Activated CD4-positive, alpha-beta T cell treated with anti-CD3 and anti-CD28 coated beads, Interleukin-2, Interleukin-6, amounts not matched to agents 100 ng/mL and 50 ng/mL, durations not matched to agents 16 hours and 8 hours (primary cell): ENCODE measurements at regions not wholly inside any gene's neighbourhood (a gene's known extent, or its start where the extent isn't known, plus 50 kb on each side); places are given as distances from the start of the nearest gene placed in this dataset.

ENCODE experiments used
- DNase-seq: peaks from one replicate; pipeline ENCODE4 v3.0.0-alpha.2; 2020

DNA sequence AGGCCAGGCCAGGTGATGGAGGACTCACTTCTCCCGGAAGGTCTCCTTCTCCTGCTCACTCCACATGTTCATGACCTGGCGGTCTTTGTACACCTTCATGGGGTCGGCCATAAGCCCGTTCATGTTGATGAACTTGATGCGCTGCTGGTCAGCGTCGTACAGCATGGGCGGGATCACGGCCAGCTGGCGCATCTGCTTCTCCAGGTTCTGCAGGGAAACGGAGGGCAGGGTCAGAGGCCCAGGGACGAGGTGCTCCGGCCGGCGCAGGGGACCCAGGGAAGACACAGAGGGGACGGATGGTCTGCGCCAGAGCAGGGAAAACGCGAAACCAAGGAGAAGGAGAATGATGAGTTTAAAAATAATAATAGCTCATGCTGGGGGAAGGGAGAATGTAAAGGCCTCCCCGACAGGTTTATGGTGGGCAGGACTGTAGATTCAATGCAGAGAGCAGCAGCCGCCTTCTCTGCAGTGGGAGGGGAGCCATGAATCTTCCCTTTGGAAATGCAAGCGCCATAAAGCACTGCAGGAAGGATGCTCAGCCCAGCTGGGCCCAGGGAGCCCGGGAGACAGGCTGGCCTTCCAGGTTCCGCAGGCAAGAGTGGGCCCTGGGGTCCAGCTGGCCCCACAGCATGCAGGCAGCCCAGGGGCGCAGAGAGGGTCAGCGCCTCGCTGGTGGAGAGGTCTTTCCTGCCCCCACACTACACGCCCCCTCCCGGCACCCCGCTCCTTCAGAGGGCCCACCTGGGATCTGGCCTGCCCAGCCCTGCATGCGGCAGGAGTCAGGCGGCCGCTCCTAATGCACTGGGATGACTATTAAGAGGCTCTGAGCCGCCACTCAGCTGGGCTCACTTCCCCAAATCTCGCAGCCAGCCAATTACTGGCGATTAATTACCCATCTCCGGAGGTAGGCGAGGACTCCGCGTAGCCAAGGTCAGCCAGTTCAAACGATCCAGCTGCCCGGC, 132.0 kb downstream of the RFLNA start:
- DNase-seq, result no peak

DNA sequence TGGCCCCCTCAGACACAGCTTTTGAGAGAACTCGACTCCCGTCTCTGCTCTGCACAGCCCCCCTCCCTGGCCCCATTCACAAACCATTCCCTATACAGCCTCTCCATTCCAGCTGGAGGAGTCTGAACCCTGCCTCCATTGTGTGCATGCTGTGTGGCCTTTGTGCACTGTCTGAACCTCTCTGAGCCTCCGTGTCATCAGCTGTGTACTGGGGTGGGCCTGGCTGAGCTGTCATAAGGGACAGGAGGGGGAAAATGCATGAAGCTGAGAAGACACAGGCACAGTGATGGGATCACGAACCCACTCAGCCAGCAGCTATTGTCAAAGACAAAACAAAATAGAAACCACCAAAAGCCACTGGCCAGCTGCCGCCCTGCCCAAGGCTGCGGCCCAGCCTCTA, 130.8 kb downstream of the RFLNA start:
- DNase-seq, result no peak

DNA sequence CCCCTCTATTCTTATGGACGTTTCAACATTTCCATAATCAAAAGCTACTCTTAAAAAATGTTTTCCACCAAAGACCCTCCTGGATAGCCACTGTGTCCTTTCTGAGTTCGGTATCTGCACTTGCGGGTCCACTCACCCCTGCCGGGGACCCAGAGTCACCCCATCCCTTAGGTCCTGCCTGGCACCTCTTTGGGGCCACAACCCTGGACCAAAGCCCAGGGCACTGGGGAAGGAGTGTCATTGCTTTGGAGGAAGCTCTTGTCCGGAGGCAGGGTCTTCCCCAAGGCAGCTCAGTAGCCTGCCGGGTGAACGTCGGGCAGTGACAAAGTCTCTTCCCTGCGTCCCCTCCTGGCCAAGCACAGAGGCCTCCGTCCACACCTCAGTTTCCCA, 129.6 kb downstream of the RFLNA start:
- no peak for DNase-seq

DNA sequence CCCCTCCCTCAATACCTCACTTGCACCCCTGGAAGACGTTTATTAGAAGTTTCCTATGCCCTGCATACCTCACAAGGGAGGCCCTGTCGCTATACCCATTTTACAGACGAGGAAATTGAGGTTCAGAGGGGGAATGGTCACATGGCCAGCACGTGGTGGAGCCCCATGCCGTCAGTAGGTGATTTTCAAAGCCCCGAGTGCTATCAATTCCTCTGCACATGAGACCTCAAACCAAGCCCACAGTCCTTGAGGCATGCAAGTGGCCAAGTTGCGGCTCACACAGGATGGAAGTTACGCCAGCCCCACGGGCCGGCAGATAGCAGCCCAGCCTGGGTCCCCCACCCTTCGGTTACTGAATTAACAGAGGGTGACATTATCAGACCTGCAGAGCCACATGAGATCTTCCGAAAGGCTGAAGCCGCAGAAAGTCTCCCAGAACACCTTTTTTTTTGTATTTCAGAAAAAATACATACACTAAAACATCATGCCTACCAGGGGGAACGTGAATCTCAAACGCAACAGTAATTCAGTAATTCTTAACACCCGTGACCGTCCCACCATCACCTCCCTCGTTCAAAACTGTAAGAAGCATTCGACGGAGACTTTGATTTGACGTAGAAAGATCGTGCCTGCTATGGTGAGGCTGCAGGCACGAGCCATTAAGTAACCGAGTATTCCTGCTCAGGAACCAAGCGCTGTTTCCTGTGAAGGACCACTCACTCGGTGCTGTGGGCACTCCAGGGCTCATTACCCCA, 129.0 kb downstream of the RFLNA start:
- no peak for DNase-seq

DNA sequence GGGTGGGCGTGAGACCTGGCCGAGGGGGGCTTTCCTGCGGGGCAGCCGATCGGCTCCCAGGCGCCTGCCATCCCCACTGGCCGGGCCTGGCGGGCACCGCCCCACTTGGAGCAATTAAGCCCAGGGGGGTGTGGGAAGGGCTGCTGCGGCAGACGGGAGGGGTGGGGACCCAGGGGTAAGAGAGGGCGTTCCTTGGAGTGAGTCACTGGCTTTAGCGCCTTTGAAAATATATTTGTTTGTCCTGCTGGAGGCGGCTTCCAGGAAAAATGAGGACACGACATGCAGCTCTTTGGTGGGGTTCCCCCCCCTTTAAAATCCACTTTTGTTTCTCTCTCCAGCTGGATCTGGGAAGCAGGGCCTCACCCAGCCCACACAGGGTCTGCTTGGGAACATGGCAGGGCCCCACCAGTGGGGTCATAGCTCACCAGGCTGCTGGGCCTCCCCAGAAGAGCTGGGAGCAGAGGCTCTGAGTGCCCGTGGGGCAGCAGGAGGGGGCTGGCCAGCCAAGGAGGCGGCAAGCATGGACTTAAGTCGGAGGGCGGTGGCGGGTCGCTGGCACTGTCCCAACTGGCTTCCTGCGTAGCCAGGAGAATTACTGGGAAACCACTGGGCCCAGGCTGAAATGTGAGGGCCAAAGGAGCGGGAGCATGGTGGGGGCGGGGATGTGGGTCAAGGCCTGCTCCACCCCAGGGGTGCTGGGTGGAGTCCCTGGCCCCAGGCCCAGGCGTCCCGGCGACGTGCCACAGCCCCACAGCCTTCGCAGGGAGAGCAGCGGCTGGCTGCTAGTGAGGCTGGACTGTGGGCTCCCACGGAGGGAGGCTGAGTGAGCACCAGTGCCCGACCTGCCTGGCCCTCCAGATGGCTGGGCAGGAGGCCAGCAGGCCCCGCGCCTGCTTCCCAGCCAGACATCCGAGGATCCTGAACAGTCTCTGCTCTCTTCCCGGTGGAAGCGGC, 128.0 kb downstream of the RFLNA start:
- DNase-seq, result no peak

DNA sequence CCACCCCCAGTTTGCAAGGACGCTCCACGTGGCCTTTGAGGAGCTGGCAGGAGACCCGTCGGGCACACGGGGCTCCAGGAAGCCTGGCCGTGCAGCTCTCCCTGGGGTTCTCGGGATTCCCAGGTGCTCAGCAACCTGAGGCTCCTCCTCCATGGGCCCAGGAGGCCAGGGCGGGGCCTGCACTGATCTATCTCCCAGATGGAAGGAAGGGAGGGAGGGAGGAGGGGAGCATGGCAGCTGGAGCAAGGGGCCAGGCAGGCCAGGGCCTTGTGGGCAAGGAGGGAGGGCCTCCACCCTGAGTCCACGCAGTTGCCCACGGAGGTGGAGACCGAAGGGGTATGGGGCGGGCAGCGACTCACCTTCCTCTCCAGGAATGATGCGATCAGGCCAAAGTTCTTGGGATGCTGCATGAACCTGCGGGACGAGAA, 127.3 kb downstream of the RFLNA start:
- no peak for DNase-seq

DNA sequence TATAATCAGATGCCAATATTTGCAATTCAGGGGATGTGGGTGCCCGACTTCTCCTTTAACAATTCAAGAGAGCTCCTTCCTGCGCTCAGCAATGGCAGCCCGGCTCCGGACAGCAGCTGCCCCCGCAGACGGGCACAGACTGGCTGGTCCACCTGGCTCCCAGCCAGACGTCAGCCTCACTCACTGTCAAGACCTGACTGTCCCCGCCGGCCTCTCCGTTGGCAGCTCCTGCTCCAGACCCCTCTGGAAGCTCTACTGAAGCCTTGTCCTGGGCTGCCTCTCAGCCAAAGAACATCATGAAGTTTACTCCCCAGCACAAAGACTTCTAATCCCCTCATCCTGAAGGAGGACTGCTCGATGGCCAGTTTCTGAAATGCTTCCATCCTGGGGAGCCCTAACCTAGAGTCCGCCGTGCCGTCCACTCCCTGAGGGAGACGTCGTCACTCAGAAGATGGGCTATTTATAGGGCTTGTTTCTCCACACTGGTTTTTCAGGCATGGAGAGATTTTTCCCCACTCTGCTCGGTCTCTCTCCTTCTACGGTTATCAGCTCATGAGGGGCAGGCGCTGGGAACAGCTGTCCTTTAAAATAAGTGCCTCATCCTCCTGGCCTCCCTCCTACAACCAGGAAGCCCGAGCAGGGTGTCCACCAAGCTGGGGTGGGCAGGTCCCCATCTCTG, 126.2 kb downstream of the RFLNA start:
- no peak for DNase-seq

DNA sequence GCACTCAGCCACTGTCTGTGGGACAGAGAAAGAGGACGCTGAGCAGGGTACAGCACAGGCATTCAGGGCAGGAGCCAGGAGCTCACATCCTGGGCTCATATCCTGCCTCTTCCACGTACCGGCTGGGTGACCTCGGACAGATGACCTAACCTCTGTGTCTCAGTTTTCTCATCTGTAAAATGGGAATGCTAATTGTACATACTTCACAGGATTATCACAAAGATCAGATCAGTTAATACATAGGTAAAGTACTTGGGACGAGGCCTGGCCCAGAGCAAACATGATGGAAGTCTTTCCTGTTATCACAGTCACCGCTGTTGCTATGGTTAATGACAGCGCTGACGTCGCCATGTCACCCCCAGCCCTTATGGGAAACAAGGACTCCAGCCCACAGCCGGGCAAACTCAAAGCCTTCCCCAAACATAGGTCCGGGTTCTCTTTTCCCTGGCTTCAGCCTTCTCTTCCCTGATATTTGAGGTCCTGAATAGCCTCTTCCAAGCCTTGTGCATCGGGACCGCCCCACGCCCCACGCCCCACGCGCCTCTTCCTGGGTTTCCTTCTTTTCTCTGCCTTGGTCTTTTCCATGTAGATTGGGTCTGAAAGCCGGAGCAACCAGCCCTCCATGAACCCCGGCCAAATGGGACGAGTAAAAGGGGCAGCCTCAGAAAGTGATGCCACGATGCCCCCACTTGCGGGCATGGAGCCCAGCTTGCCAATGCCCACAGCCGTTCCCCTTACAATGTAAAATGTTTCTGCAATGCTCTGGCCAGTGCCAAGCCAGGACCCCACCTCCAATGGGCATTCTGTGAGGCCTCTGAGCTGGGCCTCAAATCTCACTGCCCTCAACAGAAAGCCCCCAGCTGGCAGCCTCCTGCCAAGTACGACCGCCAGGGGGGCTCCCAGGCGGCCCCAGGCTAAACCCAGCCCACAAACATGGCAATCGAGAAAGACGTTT, 125.4 kb downstream of the RFLNA start:
- DNase-seq, result no peak

DNA sequence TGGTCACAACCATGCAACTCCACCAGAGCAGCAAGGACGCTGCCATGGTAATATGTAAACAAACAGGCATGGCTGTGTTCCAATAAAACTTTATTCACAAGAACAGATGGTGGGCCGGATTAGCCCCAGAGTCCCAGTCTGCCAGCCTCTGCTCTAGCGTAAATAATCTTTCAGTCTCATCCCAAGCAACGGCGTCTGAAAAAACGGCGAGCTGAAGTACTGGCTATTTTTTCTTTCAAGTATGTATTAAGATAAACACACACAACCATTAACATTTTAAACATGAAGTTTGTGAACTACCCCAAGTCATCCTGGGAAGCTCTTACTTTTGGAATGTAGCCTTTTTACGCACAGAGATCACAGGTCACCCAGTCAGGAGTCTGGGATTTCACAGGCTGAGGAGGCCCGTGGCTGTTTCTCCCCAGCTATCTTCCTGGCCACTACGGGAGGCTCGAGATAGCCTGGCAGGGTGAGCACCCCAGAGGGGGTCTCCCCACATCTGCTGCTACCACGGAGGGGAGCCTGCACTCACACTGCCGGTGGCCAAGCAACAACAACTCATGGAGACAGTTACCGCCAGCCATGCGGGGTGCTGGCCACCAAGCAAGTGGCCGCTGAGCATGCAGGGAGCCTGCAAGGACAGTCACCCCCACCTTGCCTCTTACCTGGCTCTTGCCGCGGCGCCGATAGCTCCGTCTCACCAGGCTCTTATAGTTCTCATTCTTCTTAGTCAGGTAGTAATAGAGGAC, 124.6 kb downstream of the RFLNA start:
- DNase-seq, result no peak

DNA sequence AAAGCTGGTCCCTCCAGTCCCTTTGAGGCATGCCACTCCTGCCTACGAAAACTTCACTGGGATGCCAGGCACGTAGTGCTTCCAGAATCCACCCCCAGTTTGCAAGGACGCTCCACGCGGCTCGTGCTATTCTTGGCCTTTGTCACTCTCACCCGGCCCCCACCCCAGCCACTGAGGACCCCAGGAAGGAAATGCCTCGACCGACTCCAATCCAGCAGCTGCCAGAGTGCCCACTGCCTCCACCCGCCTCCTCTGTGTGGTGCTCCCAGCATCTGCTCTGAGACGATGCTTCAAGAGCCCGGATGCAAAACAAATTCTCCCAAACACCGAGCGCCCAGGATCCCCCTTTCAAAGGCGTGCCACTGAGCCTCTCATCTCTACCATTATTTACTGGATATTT, 123.9 kb downstream of the RFLNA start:
- DNase-seq, result no peak

DNA sequence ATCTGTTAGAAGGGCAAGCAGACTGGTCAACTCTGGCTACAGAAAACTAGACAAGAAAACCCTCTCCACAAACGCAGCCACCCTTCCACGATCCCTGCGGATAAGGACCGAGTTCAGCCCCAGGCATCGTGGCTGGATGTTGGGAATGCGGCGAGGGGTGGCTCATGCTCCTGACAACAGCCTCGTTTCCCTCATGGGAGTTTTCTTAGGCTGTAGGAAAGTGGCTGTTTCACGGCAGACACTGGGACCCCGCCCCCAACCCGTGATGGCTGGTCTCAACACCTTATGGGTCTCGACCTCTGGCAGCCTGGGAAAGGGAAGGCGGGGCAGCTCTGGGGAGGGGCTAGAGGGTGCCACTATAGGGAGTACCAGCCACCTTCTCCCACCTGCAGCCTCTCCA, 123.3 kb downstream of the RFLNA start:
- DNase-seq, result no peak

DNA sequence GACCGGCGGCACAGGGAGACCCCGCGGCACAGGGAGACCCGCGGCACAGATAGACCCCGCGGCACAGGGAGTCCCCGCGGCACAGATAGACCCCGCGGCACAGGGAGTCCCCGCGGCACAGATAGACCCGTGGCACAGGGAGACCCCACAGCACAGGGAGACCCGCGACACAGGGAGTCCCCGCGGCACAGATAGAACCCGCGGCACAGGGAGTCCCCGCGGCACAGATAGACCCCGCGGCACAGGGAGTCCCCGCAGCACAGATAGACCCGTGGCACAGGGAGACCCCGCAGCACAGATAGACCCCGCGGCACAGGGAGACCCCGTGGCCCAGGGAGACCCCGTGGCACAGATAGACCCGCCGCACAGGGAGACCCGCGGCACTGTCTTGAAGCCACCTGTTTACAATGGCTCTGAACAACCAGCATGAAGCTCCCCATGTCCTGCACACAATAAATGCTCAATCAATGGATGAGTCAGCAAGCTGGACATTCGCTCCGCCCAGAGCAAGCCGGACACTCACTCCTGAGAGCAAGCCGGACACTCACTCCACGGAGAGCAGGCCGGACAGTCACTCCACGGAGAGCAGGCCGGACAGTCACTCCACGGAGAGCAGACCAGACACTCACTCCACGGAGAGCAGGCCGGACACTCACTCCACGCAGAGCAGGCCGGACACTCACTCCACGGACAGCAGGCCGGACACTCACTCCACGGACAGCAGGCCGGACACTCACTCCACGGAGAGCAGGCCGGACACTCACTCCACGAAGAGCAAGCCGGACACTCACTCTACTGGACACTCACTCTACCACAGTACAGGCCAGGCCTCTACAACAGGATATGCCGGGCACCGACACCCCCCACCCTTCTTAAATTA, 121.9 kb downstream of the RFLNA start:
- no peak for DNase-seq

DNA sequence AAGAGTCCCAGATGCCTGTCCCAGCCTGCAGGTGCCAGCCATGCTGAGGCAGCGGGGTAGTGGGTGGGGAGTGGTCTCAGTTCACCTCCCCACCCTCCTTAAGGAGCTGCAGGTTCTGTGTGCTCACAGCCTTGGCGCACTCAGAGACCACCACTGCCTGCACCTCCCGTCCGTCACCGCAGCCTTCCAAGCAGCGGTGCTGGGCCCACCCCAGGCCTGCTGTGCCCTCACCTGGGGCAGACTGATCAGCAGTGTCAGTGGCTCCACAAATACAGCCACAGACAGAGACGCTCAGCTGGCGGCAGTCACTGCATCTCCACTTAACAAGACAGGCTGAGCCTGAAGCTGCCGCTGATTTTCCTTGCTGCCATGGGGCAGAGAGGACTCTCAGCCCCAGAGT, 120.2 kb downstream of the RFLNA start:
- DNase-seq, result no peak

DNA sequence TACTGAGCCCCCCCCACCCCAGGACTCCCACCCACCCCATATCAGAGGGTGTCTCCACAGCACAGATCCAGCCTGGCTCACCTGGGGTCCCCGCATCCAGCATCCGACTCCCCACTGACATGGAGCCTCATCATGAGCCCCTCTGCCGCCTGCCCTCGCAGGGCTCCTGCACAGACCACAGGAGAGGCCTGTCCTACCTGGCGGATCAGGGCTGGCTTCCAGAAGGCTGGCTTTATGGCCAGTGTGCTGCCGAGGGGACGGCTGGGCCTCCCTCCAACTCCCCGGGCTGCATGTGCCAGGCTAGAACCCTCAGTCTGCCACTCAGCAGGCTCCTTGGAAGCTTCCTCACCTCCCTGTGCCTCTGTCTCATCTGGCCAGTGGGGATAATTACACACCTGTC, 119.0 kb downstream of the RFLNA start:
- no peak for DNase-seq

DNA sequence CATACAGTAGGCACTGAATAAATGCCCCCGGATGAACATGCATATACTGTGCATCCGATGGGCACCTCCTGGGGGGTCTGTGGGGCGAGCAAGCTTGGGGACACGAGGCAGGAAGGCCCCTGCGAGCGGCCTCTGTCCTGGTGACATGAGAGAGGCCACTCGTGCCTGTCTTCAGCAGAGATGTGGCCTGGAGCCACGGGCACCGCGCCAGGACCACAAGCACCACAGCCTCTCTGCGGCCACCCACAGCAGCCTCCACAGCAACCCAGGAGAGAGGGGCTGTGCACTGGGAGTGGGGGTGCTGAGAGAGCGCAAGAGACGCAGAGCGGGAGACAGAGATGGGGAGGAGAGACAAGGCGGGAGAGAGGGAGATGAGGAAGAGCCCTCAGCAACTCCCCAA, 118.5 kb downstream of the RFLNA start:
- DNase-seq, result no peak

DNA sequence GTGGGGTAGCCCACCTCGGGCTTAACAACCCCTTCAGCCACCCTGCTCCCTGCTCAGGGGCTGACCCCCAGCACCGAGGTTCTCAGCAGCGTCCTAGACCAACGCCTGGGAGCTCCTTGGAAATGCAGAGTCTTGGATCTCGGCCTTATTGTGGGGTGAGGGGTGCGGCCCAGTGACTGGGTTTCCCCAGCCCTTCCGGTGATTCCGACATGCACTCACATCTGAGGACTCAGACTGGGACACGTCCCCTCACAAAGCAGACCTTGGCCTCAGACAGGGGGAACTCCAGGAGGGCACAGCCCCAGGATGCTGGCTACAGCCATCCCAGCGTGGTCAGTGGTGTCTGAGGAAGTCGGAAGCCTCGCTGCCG, 117.7 kb downstream of the RFLNA start:
- DNase-seq, result no peak

DNA sequence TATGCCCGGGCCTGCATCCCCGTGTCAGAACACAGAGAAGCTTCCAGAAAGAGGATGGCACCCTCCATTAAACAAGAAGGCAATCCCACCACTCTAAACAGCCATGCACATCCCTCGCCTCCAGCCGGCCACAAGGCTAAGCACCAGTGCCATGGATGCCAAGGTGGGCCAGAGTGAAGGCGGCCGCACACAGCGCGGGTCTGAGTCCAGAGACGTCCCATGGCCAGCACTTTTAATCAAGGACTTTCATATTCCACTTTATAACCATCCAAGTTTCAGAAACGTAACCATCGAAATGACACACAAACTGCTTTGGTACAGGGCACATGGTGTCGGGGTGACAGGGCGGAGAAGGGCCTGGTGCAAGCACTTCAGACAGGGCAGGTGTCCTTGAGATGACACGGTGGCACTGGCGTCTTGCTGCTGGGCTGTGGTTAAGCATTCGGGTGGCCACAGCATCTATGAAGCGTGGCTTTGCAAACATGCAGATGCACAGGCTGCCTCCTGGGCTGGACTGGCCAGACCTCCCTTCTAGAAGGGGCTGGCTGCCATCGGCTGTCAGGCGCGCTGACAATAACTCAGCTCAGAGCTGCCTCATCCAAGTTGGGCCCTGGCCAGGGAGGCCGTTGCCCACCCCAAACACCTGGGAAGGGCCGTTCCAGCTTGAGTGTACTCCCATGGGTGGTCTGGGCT, 117.2 kb downstream of the RFLNA start:
- no peak for DNase-seq

DNA sequence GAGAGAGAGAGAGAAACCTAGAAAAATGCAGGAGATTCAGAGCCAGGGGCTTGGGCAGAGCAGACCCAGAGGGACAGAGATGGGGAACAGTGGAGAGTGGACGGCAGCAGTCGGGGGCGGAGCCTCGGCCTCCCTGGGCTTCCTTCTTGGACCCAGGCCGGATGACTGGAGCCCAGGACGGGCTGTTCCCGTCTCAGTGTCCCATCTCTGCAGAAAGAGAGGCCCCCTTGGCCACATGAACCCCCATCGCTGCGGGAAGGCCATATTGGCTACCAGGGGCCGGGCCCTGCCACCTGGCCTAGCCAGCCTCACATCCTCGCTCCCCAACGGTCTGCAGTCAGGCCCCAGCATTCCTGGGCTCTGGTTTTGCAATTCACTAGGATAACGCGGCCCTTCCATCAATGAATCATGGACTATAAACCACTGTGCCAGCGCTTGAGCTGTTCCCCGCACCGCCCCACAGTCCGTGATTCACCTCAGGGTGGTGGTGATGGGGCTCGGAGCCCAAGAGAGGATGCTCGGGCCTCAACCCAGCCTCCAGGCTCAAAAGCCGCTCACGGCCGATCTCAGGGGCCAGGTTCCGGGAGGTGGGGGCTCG, 116.5 kb downstream of the RFLNA start:
- no peak for DNase-seq
